Activated T-helper 2 cell treated with anti-CD3 and anti-CD28 coated beads, Interferon-gamma antibody, Interleukin-2, Interleukin-4, amounts not matched to agents 10 μg/mL and 5 μg/mL and 100 μg/mL, durations not matched to agents 14 hours and 24 hours and 36 hours (primary cell): ENCODE measurements at regions not wholly inside any gene's neighbourhood (a gene's known extent, or its start where the extent isn't known, plus 50 kb on each side); places are given as distances from the start of the nearest gene placed in this dataset.
A peak's percentile ranks its signal among the peaks of the same experiment; 100 is the strongest.
"Not testable (repeated sequence)": the region's sequence is repeated elsewhere in the genome, so short reads cannot be mapped to it uniquely, and the experiment has no call there.

Experiments used
- DNase-seq: peaks from one replicate; pipeline ENCODE4 v3.0.0; 2021; ENCODE audit warnings: low spot score
- H3K27ac Mint-ChIP-seq: one replicate; pipeline ENCODE4 v1.8.0; 2021; ENCODE audit warnings: mixed read lengths
- H3K27me3 Mint-ChIP-seq: one replicate; pipeline ENCODE4 v1.8.0; 2021; ENCODE audit warnings: low read depth, mixed read lengths
- H3K36me3 Mint-ChIP-seq: one replicate; pipeline ENCODE4 v1.8.0; 2021; ENCODE audit warnings: low read depth, mixed read lengths
- H3K4me1 Mint-ChIP-seq: one replicate; pipeline ENCODE4 v1.8.0; 2021; ENCODE audit warnings: low read depth, mixed read lengths
- H3K4me3 Mint-ChIP-seq: one replicate; pipeline ENCODE4 v1.8.0; 2021; ENCODE audit warnings: low read depth, mild to moderate bottlenecking, moderate library complexity, mixed read lengths
- H3K9me3 Mint-ChIP-seq: one replicate; pipeline ENCODE4 v1.8.0; 2021; ENCODE audit warnings: mixed read lengths
- intact Hi-C: fragments of 100-400 bp; cut with micrococcal nuclease; formaldehyde crosslinking; loops from one replicate; pipeline ENCODE4 v1.15.1; 2023

DNA sequence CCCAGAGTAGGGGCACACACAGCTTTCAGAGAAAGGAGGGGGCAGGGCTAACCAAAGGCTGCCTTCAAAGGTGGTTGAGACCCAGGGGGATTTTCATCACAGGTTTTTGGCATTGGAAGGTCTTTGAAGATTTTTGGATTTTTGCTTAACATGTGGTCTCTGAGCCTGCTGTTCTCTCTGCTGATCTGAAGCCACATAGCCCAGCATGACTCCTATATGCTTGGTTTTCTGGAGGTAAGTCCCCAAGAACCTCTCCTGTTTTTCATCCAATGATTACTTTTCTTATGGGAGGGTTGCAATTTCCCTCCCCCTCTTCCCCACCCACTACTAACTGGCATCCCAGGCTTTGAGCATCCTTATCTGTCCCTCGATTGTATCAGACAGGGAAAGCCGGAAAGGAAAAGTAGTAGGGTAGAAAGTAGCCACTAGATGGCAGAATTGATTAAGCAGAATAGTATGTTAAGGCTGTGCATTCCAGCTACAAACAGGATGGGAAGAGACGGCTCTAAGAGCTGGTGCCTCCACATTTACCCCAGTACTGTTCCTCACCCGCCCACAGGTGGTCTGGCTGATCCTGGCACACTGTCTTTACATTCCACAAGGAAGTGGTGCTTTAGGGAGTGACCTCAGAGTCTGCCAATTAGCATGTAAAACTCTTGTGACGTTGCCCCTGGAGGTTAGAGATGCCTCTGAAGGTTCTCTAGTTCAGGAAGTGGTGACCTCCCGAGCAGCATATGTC lies 218.9 kb upstream of the EDNRB start:
- H3K9me3 Mint-ChIP-seq, result no peaks in the 10 kb centered on the region
- peak overlapping the region; percentile 18 for H3K4me3 Mint-ChIP-seq
- peaks cover 5% of the 10 kb centered on the region for H3K4me1 Mint-ChIP-seq
- H3K36me3 Mint-ChIP-seq, result no peaks in the 10 kb centered on the region
- no peaks in the 10 kb centered on the region for H3K27me3 Mint-ChIP-seq
- no peak for DNase-seq
- intact Hi-C loops, result loop anchor here (1.0 to 5.0 kb wide), 2 partner anchors 455 to 841 kb away; no protein-coding TSS in a partner anchor
- no peak overlapping the region for H3K27ac Mint-ChIP-seq

DNA sequence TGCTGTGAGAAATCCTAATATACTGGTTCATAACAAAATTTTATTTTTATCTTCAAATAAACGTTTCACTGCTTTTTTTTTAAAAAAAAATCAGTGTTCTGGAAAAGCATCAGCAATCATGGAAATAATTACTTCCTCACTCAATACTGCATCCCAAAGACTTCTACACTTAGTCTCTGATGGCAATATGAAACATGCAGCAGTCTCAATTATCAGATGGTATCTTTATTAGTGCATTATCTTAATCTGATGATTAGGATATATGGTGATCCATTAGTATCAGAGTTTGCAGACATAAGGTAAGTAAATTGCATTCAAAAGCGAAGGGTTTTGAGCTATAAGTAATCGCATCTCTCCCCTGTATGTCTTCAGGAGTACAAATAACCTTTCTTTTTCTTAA lies 218.3 kb upstream of the EDNRB start:
- Mint-ChIP-seq H3K36me3 (no peaks in the 10 kb centered on the region), H3K4me3 (no peak overlapping the region), H3K27ac (no peak overlapping the region), H3K27me3 (no peaks in the 10 kb centered on the region), H3K4me1 (peaks cover 5% of the 10 kb centered on the region), H3K9me3 (no peaks in the 10 kb centered on the region)
- intact Hi-C loops, result loop anchor here (5.0 kb wide), 1 partner anchor 455 kb away; no protein-coding TSS in a partner anchor
- DNase-seq, result no peak

- H3K36me3 Mint-ChIP-seq, result no peaks in the 10 kb centered on the region
These were observed 214.9 kb upstream of the EDNRB start for GRCh38 chr13:78133511-78133910.

GRCh38 chr13:78131811-78132210 lies 213.2 kb upstream of the EDNRB start:
- no peak for DNase-seq
- no peak overlapping the region for H3K27ac Mint-ChIP-seq
- H3K9me3 Mint-ChIP-seq, result no peaks in the 10 kb centered on the region
- H3K4me1 Mint-ChIP-seq, result no peaks in the 10 kb centered on the region
- H3K27me3 Mint-ChIP-seq, result peaks cover 6% of the 10 kb centered on the region
- H3K4me3 Mint-ChIP-seq, result no peak overlapping the region
- H3K36me3 Mint-ChIP-seq, result no peaks in the 10 kb centered on the region
- intact Hi-C loops, result no loop called here

More at GRCh38 chr13:78133511-78133910, 214.9 kb upstream of the EDNRB start:
- H3K4me1 Mint-ChIP-seq, result peaks cover 5% of the 10 kb centered on the region
- no peak overlapping the region for H3K4me3 Mint-ChIP-seq
- intact Hi-C loops, result no loop called here
- DNase-seq, result no peak
- H3K27ac Mint-ChIP-seq, result no peak overlapping the region
- H3K9me3 Mint-ChIP-seq, result no peaks in the 10 kb centered on the region
- H3K27me3 Mint-ChIP-seq, result peaks cover 4% of the 10 kb centered on the region

DNA sequence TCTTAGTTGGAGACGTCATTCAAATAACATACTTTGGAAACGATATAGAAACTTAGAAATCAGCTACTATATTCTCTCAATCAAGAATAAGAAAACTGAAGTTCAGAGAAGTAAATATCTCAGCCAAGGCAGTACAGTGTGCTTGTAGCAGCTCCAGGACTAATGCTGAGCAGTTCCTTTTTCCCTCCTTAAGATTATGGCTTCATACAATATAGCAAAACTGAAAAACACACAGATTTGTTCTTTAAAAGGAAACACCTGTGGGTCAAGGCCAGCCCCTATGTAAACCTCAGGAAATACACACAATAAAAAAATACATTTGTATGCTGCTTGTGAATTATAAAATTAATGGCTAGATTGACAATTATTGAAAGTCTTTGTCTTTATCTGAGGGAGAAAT lies 212.7 kb upstream of the EDNRB start:
- DNase-seq, result no peak
- H3K36me3 Mint-ChIP-seq, result no peaks in the 10 kb centered on the region
- H3K4me1 Mint-ChIP-seq, result no peaks in the 10 kb centered on the region
- no peaks in the 10 kb centered on the region for H3K9me3 Mint-ChIP-seq
- H3K27me3 Mint-ChIP-seq, result peaks cover 6% of the 10 kb centered on the region
- H3K4me3 Mint-ChIP-seq, result no peak overlapping the region
- intact Hi-C loops, result no loop called here
- no peak overlapping the region for H3K27ac Mint-ChIP-seq

DNA sequence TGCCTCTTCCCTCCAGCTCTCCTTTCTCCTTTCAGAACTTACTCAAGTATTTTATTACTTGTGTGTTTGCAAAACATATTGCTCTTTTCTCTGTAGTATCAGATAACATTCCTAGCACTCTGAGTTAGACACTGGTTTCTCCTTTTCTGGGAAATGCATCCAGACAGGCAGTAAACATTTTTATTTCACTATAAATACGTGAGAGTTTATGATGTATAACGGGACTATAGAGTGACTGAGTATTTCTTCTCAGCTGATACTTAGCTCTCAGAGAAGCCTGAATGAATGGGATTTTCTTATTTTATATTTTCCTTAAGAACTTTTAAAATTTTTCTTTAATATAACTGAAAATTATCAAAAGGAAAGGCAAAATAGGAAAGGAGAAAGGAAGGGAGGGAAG lies 211.2 kb upstream of the EDNRB start:
- no peaks in the 10 kb centered on the region for H3K36me3 Mint-ChIP-seq
- no peaks in the 10 kb centered on the region for H3K4me1 Mint-ChIP-seq
- peaks cover 6% of the 10 kb centered on the region for H3K27me3 Mint-ChIP-seq
- no peak overlapping the region for H3K4me3 Mint-ChIP-seq
- intact Hi-C loops, result loop anchor here (10.0 kb wide), 1 partner anchor 215 kb away; the partner anchor contains the start of gene EDNRB
- DNase-seq, result no peak
- H3K27ac Mint-ChIP-seq, result no peak overlapping the region
- no peaks in the 10 kb centered on the region for H3K9me3 Mint-ChIP-seq

DNA sequence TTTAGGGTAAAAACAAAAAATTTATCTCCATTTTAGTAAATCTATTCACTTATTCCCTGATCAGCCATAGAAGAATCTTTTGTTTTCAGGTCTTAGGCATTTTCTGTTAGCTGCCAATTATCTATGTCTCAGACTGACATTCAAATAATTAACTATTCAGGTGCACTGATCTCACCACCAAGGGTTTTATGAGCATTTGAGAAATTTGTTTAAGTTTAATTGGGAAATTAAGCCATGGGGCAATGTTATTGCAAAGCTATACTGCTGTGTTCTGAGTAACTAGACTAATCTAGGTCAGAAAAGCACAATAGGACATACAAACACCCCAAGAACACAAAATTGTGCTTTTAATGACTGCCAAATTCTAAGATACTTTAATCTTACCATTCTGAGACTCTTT lies 210.7 kb upstream of the EDNRB start:
- H3K27ac Mint-ChIP-seq, result no peak overlapping the region
- no peak overlapping the region for H3K4me3 Mint-ChIP-seq
- no peaks in the 10 kb centered on the region for H3K4me1 Mint-ChIP-seq
- DNase-seq, result no peak
- H3K27me3 Mint-ChIP-seq, result peaks cover 6% of the 10 kb centered on the region
- intact Hi-C loops, result loop anchor here (10.0 kb wide), 1 partner anchor 215 kb away; the partner anchor contains the start of gene EDNRB
- H3K9me3 Mint-ChIP-seq, result no peaks in the 10 kb centered on the region
- H3K36me3 Mint-ChIP-seq, result no peaks in the 10 kb centered on the region

DNA sequence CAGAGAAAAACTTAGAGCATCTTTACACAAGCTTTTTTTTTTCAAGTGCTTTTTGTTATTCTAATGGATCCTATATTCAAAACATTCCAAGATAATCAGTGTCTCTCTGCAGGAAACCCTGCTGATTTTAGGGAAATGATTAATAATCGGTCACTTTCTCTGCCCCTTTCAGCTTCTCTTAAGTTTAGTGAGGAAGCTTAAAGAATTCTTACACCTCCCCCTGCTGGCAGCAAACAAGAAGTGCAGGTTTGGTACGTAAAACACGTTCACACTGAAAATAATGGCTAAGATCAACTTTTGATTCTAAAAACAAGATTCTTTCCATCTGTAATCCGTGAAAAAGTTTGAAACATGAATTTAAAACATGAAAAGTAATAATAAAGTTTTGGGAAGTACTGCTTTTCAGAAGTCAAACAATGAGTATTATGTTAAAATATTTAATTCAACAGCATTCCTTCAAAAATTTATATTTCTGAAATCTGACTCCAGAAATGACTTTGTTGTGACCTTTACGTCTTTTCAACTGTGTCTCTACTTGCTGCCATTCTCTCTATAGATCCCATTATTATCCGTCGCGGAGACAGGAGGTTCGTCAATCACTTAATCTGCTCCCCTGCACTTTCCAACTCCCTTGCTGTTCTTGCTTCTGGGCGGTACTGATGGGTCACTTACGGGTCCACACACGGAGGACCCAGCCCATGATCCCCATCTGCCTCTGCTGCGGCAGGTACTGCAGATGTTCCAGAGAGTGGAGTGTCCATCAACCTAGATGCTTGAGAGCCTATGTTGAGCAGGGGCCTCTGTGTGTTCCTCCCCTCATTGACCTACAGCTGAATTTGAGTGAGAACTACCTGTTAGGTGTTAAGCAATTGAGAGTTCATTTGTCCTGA lies 203.1 kb upstream of the EDNRB start:
- H3K27ac Mint-ChIP-seq, result no peak overlapping the region
- H3K9me3 Mint-ChIP-seq, result no peaks in the 10 kb centered on the region
- intact Hi-C loops, result loop anchor here (1.0 to 10.0 kb wide), 2 partner anchors 207 to 342 kb away; partner anchors contain the start of gene EDNRB
- H3K4me1 Mint-ChIP-seq, result no peaks in the 10 kb centered on the region
- H3K36me3 Mint-ChIP-seq, result no peaks in the 10 kb centered on the region
- no peaks in the 10 kb centered on the region for H3K27me3 Mint-ChIP-seq
- DNase-seq, result no peak
- H3K4me3 Mint-ChIP-seq, result no peak overlapping the region

GRCh38 chr13:78121001-78121400 lies 202.4 kb upstream of the EDNRB start:
- intact Hi-C loops, result loop anchor here (1.0 to 10.0 kb wide), 2 partner anchors 206 to 342 kb away; partner anchors contain the start of gene EDNRB
- no peak for DNase-seq
- H3K27me3 Mint-ChIP-seq, result no peaks in the 10 kb centered on the region
- H3K9me3 Mint-ChIP-seq, result no peaks in the 10 kb centered on the region
- H3K4me3 Mint-ChIP-seq, result no peak overlapping the region
- no peak overlapping the region for H3K27ac Mint-ChIP-seq
- H3K4me1 Mint-ChIP-seq, result no peaks in the 10 kb centered on the region
- no peaks in the 10 kb centered on the region for H3K36me3 Mint-ChIP-seq

GRCh38 chr13:78120144-78120543 lies 201.5 kb upstream of the EDNRB start:
- H3K4me3 Mint-ChIP-seq, H3K4me1 Mint-ChIP-seq, H3K27me3 Mint-ChIP-seq, DNase-seq, H3K27ac Mint-ChIP-seq, H3K9me3 Mint-ChIP-seq, H3K36me3 Mint-ChIP-seq: not testable (repeated sequence)
- intact Hi-C loops, result loop anchor here (10.0 kb wide), 1 partner anchor 205 kb away; the partner anchor contains the start of gene EDNRB

GRCh38 chr13:78117070-78117469 lies 198.4 kb upstream of the EDNRB start:
- H3K27me3 Mint-ChIP-seq, H3K4me3 Mint-ChIP-seq, DNase-seq, H3K9me3 Mint-ChIP-seq, H3K4me1 Mint-ChIP-seq, H3K27ac Mint-ChIP-seq, intact Hi-C loops, H3K36me3 Mint-ChIP-seq: not testable (repeated sequence)

DNA sequence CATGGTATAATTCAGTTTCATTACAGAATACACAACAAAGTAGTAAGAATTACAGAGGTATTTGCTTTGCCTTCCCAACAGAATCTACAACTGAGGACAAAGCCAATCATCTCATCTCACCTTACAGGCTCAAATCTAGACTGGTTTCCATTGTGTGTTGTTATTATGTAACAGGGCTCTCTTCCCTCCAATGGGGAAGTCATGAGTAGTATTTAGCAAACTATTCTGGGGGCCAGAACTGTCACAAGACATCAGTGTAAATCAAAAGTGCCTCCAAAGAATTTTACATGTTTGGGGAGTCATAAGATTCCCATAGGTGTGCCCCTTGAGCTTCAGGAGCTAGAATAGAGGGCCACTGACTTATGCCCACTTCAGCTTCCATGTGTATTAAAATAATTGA lies 187.0 kb upstream of the EDNRB start:
- Mint-ChIP-seq H3K4me1 (no peaks in the 10 kb centered on the region), H3K27ac (no peak overlapping the region), H3K4me3 (no peak overlapping the region), H3K9me3 (no peaks in the 10 kb centered on the region), H3K36me3 (no peaks in the 10 kb centered on the region), H3K27me3 (no peaks in the 10 kb centered on the region)
- no peak for DNase-seq
- intact Hi-C loops, result no loop called here

GRCh38 chr13:78103936-78104335 lies 185.3 kb upstream of the EDNRB start:
- Mint-ChIP-seq H3K27ac (no peak overlapping the region), H3K4me3 (no peak overlapping the region), H3K9me3 (no peaks in the 10 kb centered on the region), H3K27me3 (no peaks in the 10 kb centered on the region), H3K36me3 (no peaks in the 10 kb centered on the region), H3K4me1 (no peaks in the 10 kb centered on the region)
- no peak for DNase-seq
- intact Hi-C loops, result no loop called here
